NCI-H510A (cell line): ENCODE measurements at regions not wholly inside any gene's neighbourhood (a gene's known extent, or its start where the extent isn't known, plus 50 kb on each side); places are given as distances from the start of the nearest gene placed in this dataset.
A peak's percentile ranks its signal among the peaks of the same experiment; 100 is the strongest.
"Not testable (repeated sequence)": the region's sequence is repeated elsewhere in the genome, so short reads cannot be mapped to it uniquely, and the experiment has no call there.

Experiments
- DNase-seq: peaks from one replicate; lab custom pipeline; 2025; lab: John Stamatoyannopoulos, UW

- DNase-seq: no peak
Measured at GRCh38 chr1:184854496-184855140, 100.0 kb upstream of the EDEM3 start.

- DNase-seq: peak; percentile 57
Measured at GRCh38 chr1:184854036-184854435, 99.4 kb upstream of the EDEM3 start.

- no peak for DNase-seq
Measured at GRCh38 chr1:184851822-184852746, 97.4 kb upstream of the EDEM3 start.

GRCh38 chr1:184843732-184844495 is 89.3 kb upstream of the EDEM3 start:
- no peak for DNase-seq

- no peak for DNase-seq
Measured at GRCh38 chr1:184840596-184840995, 85.9 kb upstream of the EDEM3 start.

GRCh38 chr1:184838504-184838951 is 83.9 kb upstream of the EDEM3 start:
- DNase-seq: no peak

GRCh38 chr1:184836934-184837895 is 82.6 kb upstream of the EDEM3 start:
- no peak for DNase-seq

- DNase-seq: no peak
Measured at GRCh38 chr1:184836141-184836540, 81.5 kb upstream of the EDEM3 start.

- not testable (repeated sequence) for DNase-seq
Measured at GRCh38 chr1:184833994-184834393, 79.3 kb upstream of the EDEM3 start.

GRCh38 chr1:184832517-184832916 is 77.9 kb upstream of the EDEM3 start:
- no peak for DNase-seq

- not testable (repeated sequence) for DNase-seq
Measured at GRCh38 chr1:184829496-184829895, 74.8 kb upstream of the EDEM3 start.

GRCh38 chr1:184828369-184828717 is 73.7 kb upstream of the EDEM3 start:
- DNase-seq: no peak

GRCh38 chr1:184827600-184828368 is 73.1 kb upstream of the EDEM3 start:
- DNase-seq: no peak

- no peak for DNase-seq
Measured at GRCh38 chr1:184826001-184826400, 71.3 kb upstream of the EDEM3 start.

- DNase-seq: no peak
Measured at GRCh38 chr1:184825571-184825970, 70.9 kb upstream of the EDEM3 start.

- no peak for DNase-seq
Measured at GRCh38 chr1:184824691-184825323, 70.1 kb upstream of the EDEM3 start.

- peak; percentile 19 for DNase-seq
Measured at GRCh38 chr1:184823080-184823479, 68.4 kb upstream of the EDEM3 start.

- DNase-seq: no peak
Measured at GRCh38 chr1:184822267-184822666, 67.6 kb upstream of the EDEM3 start.

- DNase-seq: no peak
Measured at GRCh38 chr1:184821658-184822057, 67.0 kb upstream of the EDEM3 start.

GRCh38 chr1:184820956-184821355 is 66.3 kb upstream of the EDEM3 start:
- no peak for DNase-seq
